NCI-H2107 treated with DMSO at 0.1 percent for 48 hours (cell line): ENCODE measurements at regions not wholly inside any gene's neighbourhood (a gene's known extent, or its start where the extent isn't known, plus 50 kb on each side); places are given as distances from the start of the nearest gene placed in this dataset.
"Not testable (repeated sequence)": the region's sequence is repeated elsewhere in the genome, so short reads cannot be mapped to it uniquely, and the experiment has no call there.

Experiments used
- DNase-seq: peaks from one replicate; lab custom pipeline; 2025; ENCODE audit not compliant: unreplicated experiment; lab: John Stamatoyannopoulos, UW

GRCh38 chr2:235433860-235434259 is 60.0 kb upstream of the AGAP1 start:
- no peak for DNase-seq

- no peak for DNase-seq
Measured at GRCh38 chr2:235439959-235440662, 53.7 kb upstream of the AGAP1 start.

GRCh38 chr2:235443580-235443979 is 50.3 kb upstream of the AGAP1 start:
- not testable (repeated sequence) for DNase-seq
